Natural killer cell (primary cell): ENCODE measurements at regions not wholly inside any gene's neighbourhood (a gene's known extent, or its start where the extent isn't known, plus 50 kb on each side); places are given as distances from the start of the nearest gene placed in this dataset.
"Not testable (repeated sequence)": the region's sequence is repeated elsewhere in the genome, so short reads cannot be mapped to it uniquely, and the experiment has no call there.

Experiments
- ATAC-seq, 3 donors: fragments of 150-1000 bp in 2 of 3; fragments of 200-7000 bp in 1 of 3; cut with Tn5 transposase; 1 replicate in 1 of 3; 2 replicates in 2 of 3; pipeline ENCODE4 v1.10.0; 2021; ENCODE audit warnings: mild to moderate bottlenecking in 2 of 3, moderate library complexity in 2 of 3
- DNase-seq, 2 donors: peaks; one replicate each; pipeline versions ENCODE4 v3.0.0 to v3.0.0-alpha.2; 2013 to 2021; ENCODE audit warnings: mixed read lengths in 1 of 2
- H3K27ac ChIP-seq: one replicate; pipeline ENCODE4 v1.5.1; 2013; ENCODE audit warnings: mild to moderate bottlenecking, low read length
- H3K27me3 ChIP-seq: one replicate; pipeline ENCODE4 v1.6.1; 2013; ENCODE audit warnings: low read length; ENCODE audit not compliant: control insufficient read depth, insufficient read depth
- H3K36me3 ChIP-seq: one replicate; pipeline ENCODE4 v1.6.1; 2013; ENCODE audit warnings: low read length; ENCODE audit not compliant: control insufficient read depth, insufficient read depth
- H3K4me1 ChIP-seq: one replicate; pipeline ENCODE4 v1.6.1; 2013; ENCODE audit warnings: low read length; ENCODE audit not compliant: control insufficient read depth, insufficient read depth
- H3K4me3 ChIP-seq: one replicate; pipeline ENCODE4 v1.5.1; 2013; ENCODE audit warnings: low read length
- H3K9me3 ChIP-seq: one replicate; pipeline ENCODE4 v1.6.1; 2013; ENCODE audit warnings: low read length; ENCODE audit not compliant: control insufficient read depth, insufficient read depth
- H3K27ac Mint-ChIP-seq, 2 donors: one replicate each; pipeline ENCODE4 v1.8.0; 2022; ENCODE audit warnings: mild to moderate bottlenecking in 2 of 2, mixed read lengths in 2 of 2, moderate library complexity in 1 of 2
- H3K27me3 Mint-ChIP-seq, 2 donors: one replicate each; pipeline ENCODE4 v1.8.0; 2022; ENCODE audit warnings: low read depth in 2 of 2, mixed read lengths in 2 of 2
- H3K36me3 Mint-ChIP-seq: one replicate; pipeline ENCODE4 v1.8.0; 2022; ENCODE audit warnings: mixed read lengths
- H3K4me1 Mint-ChIP-seq, 2 donors: one replicate each; pipeline ENCODE4 v1.8.0; 2022; ENCODE audit warnings: mixed read lengths in 2 of 2
- H3K4me3 Mint-ChIP-seq: one replicate; pipeline ENCODE4 v1.8.0; 2022; ENCODE audit warnings: mild to moderate bottlenecking, moderate library complexity, mixed read lengths
- H3K9me3 Mint-ChIP-seq, 2 donors: one replicate each; pipeline ENCODE4 v1.8.0; 2022; ENCODE audit warnings: mixed read lengths in 2 of 2
- CTCF ChIP-seq: fragments of 200-600 bp; IDR thresholded peaks from one replicate; pipeline ENCODE4 v1.8.0; 2022; ENCODE audit warnings: antibody characterized with exemption
- WGBS: methylation state at CpG from one replicate; pipeline ENCODE4 v1.1.7; 2013; ENCODE audit warnings: missing lambda C conversion rate; ENCODE audit not compliant: insufficient coverage; 5-methylcytosine and 5-hydroxymethylcytosine counted together
- intact Hi-C: fragments of 100-400 bp; cut with micrococcal nuclease; formaldehyde crosslinking; loops from one replicate; pipeline ENCODE4 v1.14.2; 2022

- Histone ChIP-seq H3K27ac (no peak overlapping the region), H3K4me3 (no peak overlapping the region), H3K9me3 (no peaks in the 10 kb centered on the region), H3K36me3 (no peaks in the 10 kb centered on the region), H3K27me3 (no peaks in the 10 kb centered on the region), H3K4me1 (no peaks in the 10 kb centered on the region)
- TF ChIP-seq CTCF, result no peak
- Mint-ChIP-seq H3K27ac (no peak overlapping the region), H3K36me3 (no peaks in the 10 kb centered on the region), H3K4me3 (no peak overlapping the region), H3K27me3 (no peaks in the 10 kb centered on the region), H3K4me1 (no peaks in the 10 kb centered on the region), H3K9me3 (peaks cover 2% of the 10 kb centered on the region in 2 donors)
- ATAC-seq (no peak), DNase-seq (no peak)
- intact Hi-C loops, result no loop called here
Observed at GRCh38 chr3:165607221-165607620, 230.0 kb downstream of the BCHE start.

GRCh38 chr3:165603196-165603595, 234.0 kb downstream of the BCHE start:
- no peak for TF ChIP-seq CTCF
- H3K4me1 ChIP-seq, result no peaks in the 10 kb centered on the region
- no peak for DNase-seq
- no peak for ATAC-seq
- Mint-ChIP-seq H3K4me3 (no peak overlapping the region), H3K27ac (no peak overlapping the region), H3K4me1 (no peaks in the 10 kb centered on the region), H3K36me3 (no peaks in the 10 kb centered on the region), H3K9me3 (peaks cover 2 to 5% of the 10 kb centered on the region in 2 donors), H3K27me3 (no peaks in the 10 kb centered on the region)
- H3K9me3 ChIP-seq, result no peaks in the 10 kb centered on the region
- H3K27ac ChIP-seq, result no peak overlapping the region
- no peak overlapping the region for H3K4me3 ChIP-seq
- H3K36me3 ChIP-seq, result no peaks in the 10 kb centered on the region
- WGBS, result 94% methylated on average over 2 of the region's 2 CpGs
- no peaks in the 10 kb centered on the region for H3K27me3 ChIP-seq
- intact Hi-C loops, result no loop called here

GRCh38 chr3:165572566-165572965, 264.7 kb downstream of the BCHE start:
- ATAC-seq, H3K4me3 Mint-ChIP-seq, H3K27ac Mint-ChIP-seq, H3K36me3 ChIP-seq, H3K27me3 ChIP-seq, H3K4me1 ChIP-seq, H3K27me3 Mint-ChIP-seq, intact Hi-C loops, DNase-seq, H3K4me3 ChIP-seq, H3K9me3 ChIP-seq, H3K27ac ChIP-seq, H3K4me1 Mint-ChIP-seq: not testable (repeated sequence)
- 85% methylated on average over 13 of the region's 13 CpGs for WGBS
- peaks cover 20% of the 10 kb centered on the region for H3K36me3 Mint-ChIP-seq
- H3K9me3 Mint-ChIP-seq, result peaks cover 13 to 26% of the 10 kb centered on the region in 2 donors

- H3K4me1 Mint-ChIP-seq, result no peaks in the 10 kb centered on the region
- no peak for TF ChIP-seq CTCF
- H3K9me3 Mint-ChIP-seq, result peaks cover 12 to 27% of the 10 kb centered on the region in 2 donors
- DNase-seq (no peak), ATAC-seq (no peak)
- H3K27ac ChIP-seq, result no peak overlapping the region
- H3K9me3 ChIP-seq, result no peaks in the 10 kb centered on the region
- H3K27ac Mint-ChIP-seq, result no peak overlapping the region
- H3K36me3 Mint-ChIP-seq, result peaks cover 20% of the 10 kb centered on the region
- intact Hi-C loops, result no loop called here
- WGBS, result 86% methylated on average over 1 of the region's 1 CpG
- no peak overlapping the region for H3K4me3 ChIP-seq
- H3K4me3 Mint-ChIP-seq, result no peak overlapping the region
- H3K27me3 ChIP-seq, result no peaks in the 10 kb centered on the region
- H3K27me3 Mint-ChIP-seq, result no peaks in the 10 kb centered on the region
- H3K36me3 ChIP-seq, result no peaks in the 10 kb centered on the region
- no peaks in the 10 kb centered on the region for H3K4me1 ChIP-seq
Observed at GRCh38 chr3:165568907-165569462, 268.2 kb downstream of the BCHE start.
